Natural killer cell (primary cell): ENCODE measurements at regions not wholly inside any gene's neighbourhood (a gene's known extent, or its start where the extent isn't known, plus 50 kb on each side); places are given as distances from the start of the nearest gene placed in this dataset.

ENCODE experiments used
- ATAC-seq, 3 donors: fragments of 150-1000 bp in 2 of 3; fragments of 200-7000 bp in 1 of 3; cut with Tn5 transposase; 1 replicate in 1 of 3; 2 replicates in 2 of 3; pipeline ENCODE4 v1.10.0; 2021; ENCODE audit warnings: mild to moderate bottlenecking in 2 of 3, moderate library complexity in 2 of 3
- DNase-seq, 2 donors: peaks; one replicate each; pipeline versions ENCODE4 v3.0.0 to v3.0.0-alpha.2; 2013 to 2021; ENCODE audit warnings: mixed read lengths in 1 of 2
- H3K27ac ChIP-seq: one replicate; pipeline ENCODE4 v1.5.1; 2013; ENCODE audit warnings: mild to moderate bottlenecking, low read length
- H3K27me3 ChIP-seq: one replicate; pipeline ENCODE4 v1.6.1; 2013; ENCODE audit warnings: low read length; ENCODE audit not compliant: control insufficient read depth, insufficient read depth
- H3K36me3 ChIP-seq: one replicate; pipeline ENCODE4 v1.6.1; 2013; ENCODE audit warnings: low read length; ENCODE audit not compliant: control insufficient read depth, insufficient read depth
- H3K4me1 ChIP-seq: one replicate; pipeline ENCODE4 v1.6.1; 2013; ENCODE audit warnings: low read length; ENCODE audit not compliant: control insufficient read depth, insufficient read depth
- H3K4me3 ChIP-seq: one replicate; pipeline ENCODE4 v1.5.1; 2013; ENCODE audit warnings: low read length
- H3K9me3 ChIP-seq: one replicate; pipeline ENCODE4 v1.6.1; 2013; ENCODE audit warnings: low read length; ENCODE audit not compliant: control insufficient read depth, insufficient read depth
- H3K27ac Mint-ChIP-seq, 2 donors: one replicate each; pipeline ENCODE4 v1.8.0; 2022; ENCODE audit warnings: mild to moderate bottlenecking in 2 of 2, mixed read lengths in 2 of 2, moderate library complexity in 1 of 2
- H3K27me3 Mint-ChIP-seq, 2 donors: one replicate each; pipeline ENCODE4 v1.8.0; 2022; ENCODE audit warnings: low read depth in 2 of 2, mixed read lengths in 2 of 2
- H3K36me3 Mint-ChIP-seq: one replicate; pipeline ENCODE4 v1.8.0; 2022; ENCODE audit warnings: mixed read lengths
- H3K4me1 Mint-ChIP-seq, 2 donors: one replicate each; pipeline ENCODE4 v1.8.0; 2022; ENCODE audit warnings: mixed read lengths in 2 of 2
- H3K4me3 Mint-ChIP-seq: one replicate; pipeline ENCODE4 v1.8.0; 2022; ENCODE audit warnings: mild to moderate bottlenecking, moderate library complexity, mixed read lengths
- H3K9me3 Mint-ChIP-seq, 2 donors: one replicate each; pipeline ENCODE4 v1.8.0; 2022; ENCODE audit warnings: mixed read lengths in 2 of 2
- WGBS: methylation state at CpG from one replicate; pipeline ENCODE4 v1.1.7; 2013; ENCODE audit warnings: missing lambda C conversion rate; ENCODE audit not compliant: insufficient coverage; 5-methylcytosine and 5-hydroxymethylcytosine counted together
- intact Hi-C: fragments of 100-400 bp; cut with micrococcal nuclease; formaldehyde crosslinking; loops from one replicate; pipeline ENCODE4 v1.14.2; 2022
- TF ChIP-seq, protein P1 (sequence below): fragments of 200-600 bp; IDR thresholded peaks from one replicate; pipeline ENCODE4 v1.8.0; 2022; ENCODE audit warnings: antibody characterized with exemption

DNA sequence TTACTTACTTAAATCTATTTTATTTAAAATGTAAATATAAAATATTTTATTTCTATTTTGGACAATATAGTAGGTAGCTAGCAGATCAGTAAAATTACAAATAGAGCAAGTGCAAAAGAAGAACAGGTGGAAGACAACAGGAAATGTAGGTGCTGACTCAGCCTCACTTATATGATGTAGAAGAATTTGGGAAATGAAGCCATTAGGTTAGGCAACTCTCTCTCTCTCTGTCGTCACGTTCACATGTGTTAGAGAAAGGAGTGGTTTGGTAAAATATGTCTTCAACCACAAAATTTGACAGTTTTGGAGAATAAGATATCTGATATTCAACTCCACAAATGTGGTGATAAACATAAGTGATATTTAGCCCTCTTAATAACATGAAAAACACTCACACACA is 532.5 kb upstream of the KCNMB2 start:
- peaks cover 10% of the 10 kb centered on the region for H3K36me3 Mint-ChIP-seq
- no peak overlapping the region for H3K27ac Mint-ChIP-seq
- Histone ChIP-seq H3K4me3 (no peak overlapping the region), H3K27ac (no peak overlapping the region), H3K27me3 (no peaks in the 10 kb centered on the region), H3K36me3 (no peaks in the 10 kb centered on the region), H3K4me1 (peaks cover 8% of the 10 kb centered on the region), H3K9me3 (no peaks in the 10 kb centered on the region)
- DNase-seq (peak in 1 of 2 donors; percentile 16), ATAC-seq (peak in 1 of 3 donors; percentile 48)
- WGBS, result no CpG with 5 or more reads among the region's 2 CpGs
- intact Hi-C loops, result no loop called here
- peaks cover 16 to 28% of the 10 kb centered on the region in 2 donors for H3K4me1 Mint-ChIP-seq
- peaks cover 4 to 5% of the 10 kb centered on the region in 2 donors for H3K9me3 Mint-ChIP-seq
- H3K27me3 Mint-ChIP-seq, result peaks cover 0 to 2% of the 10 kb centered on the region in 2 donors
- TF ChIP-seq, protein P1, sequence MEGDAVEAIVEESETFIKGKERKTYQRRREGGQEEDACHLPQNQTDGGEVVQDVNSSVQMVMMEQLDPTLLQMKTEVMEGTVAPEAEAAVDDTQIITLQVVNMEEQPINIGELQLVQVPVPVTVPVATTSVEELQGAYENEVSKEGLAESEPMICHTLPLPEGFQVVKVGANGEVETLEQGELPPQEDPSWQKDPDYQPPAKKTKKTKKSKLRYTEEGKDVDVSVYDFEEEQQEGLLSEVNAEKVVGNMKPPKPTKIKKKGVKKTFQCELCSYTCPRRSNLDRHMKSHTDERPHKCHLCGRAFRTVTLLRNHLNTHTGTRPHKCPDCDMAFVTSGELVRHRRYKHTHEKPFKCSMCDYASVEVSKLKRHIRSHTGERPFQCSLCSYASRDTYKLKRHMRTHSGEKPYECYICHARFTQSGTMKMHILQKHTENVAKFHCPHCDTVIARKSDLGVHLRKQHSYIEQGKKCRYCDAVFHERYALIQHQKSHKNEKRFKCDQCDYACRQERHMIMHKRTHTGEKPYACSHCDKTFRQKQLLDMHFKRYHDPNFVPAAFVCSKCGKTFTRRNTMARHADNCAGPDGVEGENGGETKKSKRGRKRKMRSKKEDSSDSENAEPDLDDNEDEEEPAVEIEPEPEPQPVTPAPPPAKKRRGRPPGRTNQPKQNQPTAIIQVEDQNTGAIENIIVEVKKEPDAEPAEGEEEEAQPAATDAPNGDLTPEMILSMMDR, result no peak
- H3K4me3 Mint-ChIP-seq, result no peak overlapping the region

GRCh38 chr3:178005961-178006360 is 530.3 kb upstream of the KCNMB2 start:
- ATAC-seq (no peak), DNase-seq (no peak)
- no peak overlapping the region for H3K27ac ChIP-seq
- no peak overlapping the region for H3K4me3 ChIP-seq
- intact Hi-C loops, result no loop called here
- Mint-ChIP-seq H3K9me3 (no peaks in the 10 kb centered on the region), H3K27ac (no peak overlapping the region), H3K4me1 (peaks cover 16 to 28% of the 10 kb centered on the region in 2 donors), H3K4me3 (no peak overlapping the region), H3K27me3 (peaks cover 0 to 7% of the 10 kb centered on the region in 2 donors), H3K36me3 (no peaks in the 10 kb centered on the region)
- H3K4me1 ChIP-seq, result peaks cover 8% of the 10 kb centered on the region
- no peaks in the 10 kb centered on the region for H3K9me3 ChIP-seq
- H3K36me3 ChIP-seq, result no peaks in the 10 kb centered on the region
- WGBS, result no CpG with 5 or more reads among the region's 1 CpG
- TF ChIP-seq, protein P1, result no peak
- no peaks in the 10 kb centered on the region for H3K27me3 ChIP-seq

- H3K4me3 Mint-ChIP-seq, result no peak overlapping the region
- Histone ChIP-seq H3K27me3 (no peaks in the 10 kb centered on the region), H3K4me3 (no peak overlapping the region), H3K27ac (no peak overlapping the region), H3K4me1 (no peaks in the 10 kb centered on the region), H3K9me3 (no peaks in the 10 kb centered on the region), H3K36me3 (no peaks in the 10 kb centered on the region)
- peaks cover 0 to 7% of the 10 kb centered on the region in 2 donors for H3K27me3 Mint-ChIP-seq
- ATAC-seq (no peak), DNase-seq (no peak)
- no peaks in the 10 kb centered on the region for H3K9me3 Mint-ChIP-seq
- H3K27ac Mint-ChIP-seq, result no peak overlapping the region
- no peaks in the 10 kb centered on the region for H3K4me1 Mint-ChIP-seq
- H3K36me3 Mint-ChIP-seq, result no peaks in the 10 kb centered on the region
- intact Hi-C loops, result no loop called here
- TF ChIP-seq, protein P1, result no peak
- 100% methylated on average over 1 of the region's 2 CpGs for WGBS
These were observed 525.9 kb upstream of the KCNMB2 start for GRCh38 chr3:178010306-178010705.

DNA sequence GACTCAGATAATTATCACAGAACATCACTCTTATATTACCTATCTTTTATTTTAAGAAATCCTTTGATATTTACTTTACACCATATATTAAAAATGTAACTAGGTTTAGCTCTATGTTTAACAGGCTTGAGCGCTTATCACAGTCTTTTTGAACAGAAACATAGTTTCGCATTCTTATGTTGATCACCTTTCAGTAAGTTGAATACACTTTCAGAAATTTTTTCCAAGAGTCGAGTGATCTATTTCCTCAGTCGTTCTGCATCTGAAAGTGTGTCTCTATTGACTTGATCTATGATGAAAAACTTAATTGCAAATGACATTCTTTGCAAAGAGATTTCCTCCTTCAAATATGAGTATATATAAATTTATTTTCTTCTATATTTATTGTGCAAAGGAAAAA is 516.6 kb upstream of the KCNMB2 start:
- Histone ChIP-seq H3K4me3 (no peak overlapping the region), H3K36me3 (no peaks in the 10 kb centered on the region), H3K27me3 (no peaks in the 10 kb centered on the region), H3K9me3 (no peaks in the 10 kb centered on the region), H3K4me1 (no peaks in the 10 kb centered on the region), H3K27ac (no peak overlapping the region)
- TF ChIP-seq, protein P1, result no peak
- Mint-ChIP-seq H3K36me3 (no peaks in the 10 kb centered on the region), H3K27me3 (peaks cover 0 to 2% of the 10 kb centered on the region in 2 donors), H3K9me3 (no peaks in the 10 kb centered on the region), H3K4me1 (no peaks in the 10 kb centered on the region), H3K27ac (no peak overlapping the region), H3K4me3 (no peak overlapping the region)
- ATAC-seq, result no peak
- intact Hi-C loops, result no loop called here
- 96% methylated on average over 2 of the region's 4 CpGs for WGBS
- no peak for DNase-seq
